HepG2 (cell line): ENCODE measurements at regions not wholly inside any gene's neighbourhood (a gene's known extent, or its start where the extent isn't known, plus 50 kb on each side); places are given as distances from the start of the nearest gene placed in this dataset.

Experiments used
- AHR ChIP-seq: IDR thresholded peaks from 2 replicates; pipeline ENCODE4 v1.6.1; 2018; ENCODE audit warnings: missing genetic modification reagents, missing compliant biosample characterization
- CEBPG ChIP-seq: IDR thresholded peaks from 2 replicates; pipeline ENCODE4 v1.6.1; 2016
- CENPX ChIP-seq: sonication (generic); formaldehyde crosslinking; IDR thresholded peaks from 2 replicates; pipeline ENCODE4 v1.9.0; 2021; ENCODE audit warnings: mild to moderate bottlenecking, missing genetic modification reagents, moderate library complexity
- GTF2F1 ChIP-seq: fragments of 150-350 bp; IDR thresholded peaks from 2 replicates; pipeline ENCODE4 v1.6.1; 2014; ENCODE audit warnings: low read length
- HNRNPH1 ChIP-seq: fragments of 200-400 bp; formaldehyde crosslinking; optimal IDR thresholded peaks from 2 replicates; pipeline ENCODE3; 2017; ENCODE audit warnings: mild to moderate bottlenecking, low read depth, low read length
- KDM1A ChIP-seq: IDR thresholded peaks from 2 replicates; pipeline ENCODE4 v1.6.1; 2016; ENCODE audit warnings: missing compliant biosample characterization
- NFE2L2 ChIP-seq: fragments of 150-350 bp; IDR thresholded peaks from 2 replicates; pipeline ENCODE4 v1.6.1; 2014; ENCODE audit warnings: low read length
- ONECUT2 ChIP-seq: sonication (generic); formaldehyde crosslinking; IDR thresholded peaks from 2 replicates; pipeline ENCODE4 v1.4.0; 2020; ENCODE audit warnings: missing genetic modification reagents
- SOX6 ChIP-seq, 2 experiments: fragments of 450-650 bp in 1 of 2; sonication (generic) in 1 of 2; formaldehyde crosslinking in 1 of 2; IDR thresholded peaks; 2 replicates each; pipeline versions ENCODE4 v1.4.0 to v1.6.1; 2017 to 2020; ENCODE audit warnings: antibody characterized with exemption in 1 of 2, mild to moderate bottlenecking in 1 of 2, missing genetic modification reagents in 1 of 2
- SRY ChIP-seq: sonication (generic); formaldehyde crosslinking; IDR thresholded peaks from 2 replicates; pipeline ENCODE4 v1.8.0; 2022; ENCODE audit warnings: mild to moderate bottlenecking, missing genetic modification reagents
- TOE1 ChIP-seq: sonication (generic); formaldehyde crosslinking; IDR thresholded peaks from 2 replicates; pipeline ENCODE4 v1.4.0; 2020; ENCODE audit warnings: mild to moderate bottlenecking, missing genetic modification reagents
- TRIM24 ChIP-seq: sonication (generic); formaldehyde crosslinking; IDR thresholded peaks from 2 replicates; pipeline ENCODE4 v1.8.0; 2022; ENCODE audit warnings: mild to moderate bottlenecking, missing genetic modification reagents
- TSC22D2 ChIP-seq: sonication (generic); formaldehyde crosslinking; IDR thresholded peaks from 2 replicates; pipeline ENCODE4 v1.5.1; 2020; ENCODE audit warnings: missing genetic modification reagents, mild to moderate bottlenecking, borderline replicate concordance
- ZFP90 ChIP-seq: sonication (generic); formaldehyde crosslinking; IDR thresholded peaks from 2 replicates; pipeline ENCODE4 v1.8.0; 2022; ENCODE audit warnings: missing genetic modification reagents, mild to moderate bottlenecking, inconsistent platforms, borderline replicate concordance
- ZMYM3 ChIP-seq: sonication (generic); formaldehyde crosslinking; IDR thresholded peaks from 2 replicates; pipeline ENCODE4 v1.5.1; 2020; ENCODE audit warnings: mild to moderate bottlenecking, missing genetic modification reagents
- ZNF143 ChIP-seq: sonication (generic); formaldehyde crosslinking; IDR thresholded peaks from 2 replicates; pipeline ENCODE4 v1.4.0; 2020; ENCODE audit warnings: missing genetic modification reagents
- ZSCAN30 ChIP-seq: sonication (generic); formaldehyde crosslinking; IDR thresholded peaks from 2 replicates; pipeline ENCODE4 v1.5.0; 2020; ENCODE audit warnings: mild to moderate bottlenecking, missing genetic modification reagents
- TF ChIP-seq, protein P1 (sequence below): IDR thresholded peaks from 2 replicates; pipeline ENCODE4 v1.6.1; 2012; ENCODE audit warnings: inconsistent platforms
- TF ChIP-seq, protein P2 (sequence below): sonication (generic); formaldehyde crosslinking; IDR thresholded peaks from 2 replicates; pipeline ENCODE4 v1.4.0; 2020; ENCODE audit warnings: missing genetic modification reagents, low read depth, mild to moderate bottlenecking, borderline replicate concordance
- TF ChIP-seq, protein P3 (sequence below): fragments of 450-650 bp; IDR thresholded peaks from 2 replicates; pipeline ENCODE4 v1.6.1; 2017; ENCODE audit warnings: mild to moderate bottlenecking
- TF ChIP-seq, protein P4 (sequence below): sonication (generic); formaldehyde crosslinking; IDR thresholded peaks from 2 replicates; pipeline ENCODE4 v1.5.0; 2020; ENCODE audit warnings: mild to moderate bottlenecking, missing genetic modification reagents

DNA sequence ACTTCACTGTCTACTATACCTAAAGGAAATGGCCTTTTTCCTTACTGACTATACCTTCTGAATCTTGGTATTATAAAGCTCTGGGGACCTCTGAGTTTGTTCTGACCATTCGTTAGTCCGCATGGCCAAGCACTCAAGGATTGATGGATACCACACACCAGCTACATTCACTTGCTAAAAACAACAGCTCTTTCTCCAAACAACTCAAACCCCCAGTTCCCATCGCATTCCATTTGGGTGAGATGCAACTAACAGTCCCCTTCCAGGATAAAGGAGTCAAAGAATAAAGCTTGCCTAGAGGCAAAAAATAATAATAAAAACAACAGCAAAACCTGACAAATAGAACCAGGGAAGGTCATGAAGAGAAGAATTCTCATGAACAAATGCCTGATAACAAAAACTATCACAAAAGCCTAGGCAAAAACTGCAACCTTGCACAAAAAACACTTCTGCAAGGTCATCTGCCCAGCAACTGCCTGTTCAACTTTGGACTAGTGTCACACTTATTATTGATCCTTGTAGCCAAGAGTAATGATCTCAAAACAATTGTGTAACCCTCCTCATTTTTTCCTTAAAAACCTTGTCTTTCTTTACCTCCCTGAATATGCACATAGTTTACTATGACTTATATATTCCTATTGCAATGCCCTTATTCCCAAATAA is 139.0 kb upstream of the GUCY1A2 start (continued):
- no peak for TF ChIP-seq SOX6 (IDR thresholded peaks at IDR 0.05)
- TF ChIP-seq SOX6 (CRISPR knock-in tag; IDR thresholded peaks at IDR 0.05): peak; percentile 80
- TF ChIP-seq, protein P1, sequence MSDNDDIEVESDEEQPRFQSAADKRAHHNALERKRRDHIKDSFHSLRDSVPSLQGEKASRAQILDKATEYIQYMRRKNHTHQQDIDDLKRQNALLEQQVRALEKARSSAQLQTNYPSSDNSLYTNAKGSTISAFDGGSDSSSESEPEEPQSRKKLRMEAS: no peak
- no peak for TF ChIP-seq TOE1
- TF ChIP-seq SRY: no peak
- TF ChIP-seq ZNF143: no peak
- no peak for TF ChIP-seq ZSCAN30 (CRISPR knock-in tag)
- no peak for TF ChIP-seq TRIM24 (CRISPR knock-in tag)
- TF ChIP-seq KDM1A (CRISPR knock-in tag): no peak
- TF ChIP-seq, protein P2, sequence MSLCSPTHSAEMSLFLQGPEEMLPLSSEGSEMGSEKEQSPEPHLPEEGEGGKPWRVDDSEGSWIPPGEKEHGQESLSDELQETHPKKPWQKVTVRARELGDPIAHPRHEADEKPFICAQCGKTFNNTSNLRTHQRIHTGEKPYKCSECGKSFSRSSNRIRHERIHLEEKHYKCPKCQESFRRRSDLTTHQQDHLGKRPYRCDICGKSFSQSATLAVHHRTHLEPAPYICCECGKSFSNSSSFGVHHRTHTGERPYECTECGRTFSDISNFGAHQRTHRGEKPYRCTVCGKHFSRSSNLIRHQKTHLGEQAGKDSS (CRISPR knock-in tag): no peak
- TF ChIP-seq GTF2F1: no peak
- no peak for TF ChIP-seq NFE2L2
- no peak for TF ChIP-seq AHR (CRISPR knock-in tag)
- TF ChIP-seq, protein P3, sequence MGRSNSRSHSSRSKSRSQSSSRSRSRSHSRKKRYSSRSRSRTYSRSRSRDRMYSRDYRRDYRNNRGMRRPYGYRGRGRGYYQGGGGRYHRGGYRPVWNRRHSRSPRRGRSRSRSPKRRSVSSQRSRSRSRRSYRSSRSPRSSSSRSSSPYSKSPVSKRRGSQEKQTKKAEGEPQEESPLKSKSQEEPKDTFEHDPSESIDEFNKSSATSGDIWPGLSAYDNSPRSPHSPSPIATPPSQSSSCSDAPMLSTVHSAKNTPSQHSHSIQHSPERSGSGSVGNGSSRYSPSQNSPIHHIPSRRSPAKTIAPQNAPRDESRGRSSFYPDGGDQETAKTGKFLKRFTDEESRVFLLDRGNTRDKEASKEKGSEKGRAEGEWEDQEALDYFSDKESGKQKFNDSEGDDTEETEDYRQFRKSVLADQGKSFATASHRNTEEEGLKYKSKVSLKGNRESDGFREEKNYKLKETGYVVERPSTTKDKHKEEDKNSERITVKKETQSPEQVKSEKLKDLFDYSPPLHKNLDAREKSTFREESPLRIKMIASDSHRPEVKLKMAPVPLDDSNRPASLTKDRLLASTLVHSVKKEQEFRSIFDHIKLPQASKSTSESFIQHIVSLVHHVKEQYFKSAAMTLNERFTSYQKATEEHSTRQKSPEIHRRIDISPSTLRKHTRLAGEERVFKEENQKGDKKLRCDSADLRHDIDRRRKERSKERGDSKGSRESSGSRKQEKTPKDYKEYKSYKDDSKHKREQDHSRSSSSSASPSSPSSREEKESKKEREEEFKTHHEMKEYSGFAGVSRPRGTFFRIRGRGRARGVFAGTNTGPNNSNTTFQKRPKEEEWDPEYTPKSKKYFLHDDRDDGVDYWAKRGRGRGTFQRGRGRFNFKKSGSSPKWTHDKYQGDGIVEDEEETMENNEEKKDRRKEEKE: no peak
- no peak for TF ChIP-seq ZFP90 (CRISPR knock-in tag)
- no peak for TF ChIP-seq ZMYM3 (CRISPR knock-in tag)
- TF ChIP-seq ONECUT2 (CRISPR knock-in tag): peak; percentile 78
- no peak for TF ChIP-seq CENPX
- peak; percentile 15; the same call in 1 of the 2 replicates for TF ChIP-seq CEBPG (CRISPR knock-in tag)
- TF ChIP-seq, protein P4, sequence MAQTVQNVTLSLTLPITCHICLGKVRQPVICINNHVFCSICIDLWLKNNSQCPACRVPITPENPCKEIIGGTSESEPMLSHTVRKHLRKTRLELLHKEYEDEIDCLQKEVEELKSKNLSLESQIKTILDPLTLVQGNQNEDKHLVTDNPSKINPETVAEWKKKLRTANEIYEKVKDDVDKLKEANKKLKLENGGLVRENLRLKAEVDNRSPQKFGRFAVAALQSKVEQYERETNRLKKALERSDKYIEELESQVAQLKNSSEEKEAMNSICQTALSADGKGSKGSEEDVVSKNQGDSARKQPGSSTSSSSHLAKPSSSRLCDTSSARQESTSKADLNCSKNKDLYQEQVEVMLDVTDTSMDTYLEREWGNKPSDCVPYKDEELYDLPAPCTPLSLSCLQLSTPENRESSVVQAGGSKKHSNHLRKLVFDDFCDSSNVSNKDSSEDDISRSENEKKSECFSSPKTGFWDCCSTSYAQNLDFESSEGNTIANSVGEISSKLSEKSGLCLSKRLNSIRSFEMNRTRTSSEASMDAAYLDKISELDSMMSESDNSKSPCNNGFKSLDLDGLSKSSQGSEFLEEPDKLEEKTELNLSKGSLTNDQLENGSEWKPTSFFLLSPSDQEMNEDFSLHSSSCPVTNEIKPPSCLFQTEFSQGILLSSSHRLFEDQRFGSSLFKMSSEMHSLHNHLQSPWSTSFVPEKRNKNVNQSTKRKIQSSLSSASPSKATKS: no peak
- no peak for TF ChIP-seq HNRNPH1
- TF ChIP-seq TSC22D2 (CRISPR knock-in tag): no peak
